Psoas muscle (tissue), 7 donors: ENCODE measurements at regions not wholly inside any gene's neighbourhood (a gene's known extent, or its start where the extent isn't known, plus 50 kb on each side); places are given as distances from the start of the nearest gene placed in this dataset.

Experiments used
- ATAC-seq, 4 donors: fragments of 200-7000 bp; cut with Tn5 transposase; one replicate each; pipeline ENCODE4 v1.9.1; 2020; ENCODE audit warnings: moderate library complexity in 3 of 4, mild to moderate bottlenecking in 2 of 4
- DNase-seq, 2 donors: peaks; one replicate each; pipeline ENCODE4 v3.0.0-alpha.2; 2020
- H3K27ac ChIP-seq: fragments of 200-600 bp; one replicate; pipeline ENCODE4 v1.8.0; 2022
- H3K27me3 ChIP-seq, 3 donors: fragments of 200-600 bp in 1 of 3; one replicate each; pipeline versions ENCODE4 v1.6.1 to v1.8.0; 2013 to 2022; ENCODE audit warnings: low read length in 2 of 3, mild to moderate bottlenecking in 2 of 3, moderate library complexity in 1 of 3; ENCODE audit not compliant: insufficient read depth in 3 of 3
- H3K36me3 ChIP-seq, 2 donors: fragments of 200-600 bp in 1 of 2; one replicate each; pipeline versions ENCODE4 v1.6.1 to v1.8.0; 2013 to 2022; ENCODE audit warnings: low read depth in 1 of 2, mild to moderate bottlenecking in 1 of 2, moderate library complexity in 1 of 2; ENCODE audit not compliant: insufficient read depth in 1 of 2
- H3K4me1 ChIP-seq: fragments of 200-600 bp; one replicate; pipeline ENCODE4 v1.8.0; 2022
- H3K4me3 ChIP-seq: fragments of 200-600 bp; one replicate; pipeline ENCODE4 v1.8.0; 2022; ENCODE audit warnings: mild to moderate bottlenecking
- H3K9me3 ChIP-seq: fragments of 200-600 bp; one replicate; pipeline ENCODE4 v1.8.0; 2022
- WGBS, 3 donors: extraction: QIAGEN DNeasy Blood & Tissue Kit; methylation state at CpG; one replicate each; pipeline versions ENCODE4 v1.1.6 to v1.1.7; 2013; 5-methylcytosine and 5-hydroxymethylcytosine counted together
- intact Hi-C, 2 donors: fragments of 100-400 bp; cut with DNase I; formaldehyde crosslinking; loops; one replicate each; pipeline versions ENCODE4 v1.11.0 to v1.14.2; 2022
- TF ChIP-seq, protein P1 (sequence below): fragments of 200-600 bp; IDR thresholded peaks from one replicate; pipeline ENCODE4 v1.8.0; 2022; ENCODE audit warnings: antibody characterized with exemption
- donor health status: healthy with polysubstance abuse.
- donor health status: DM: no; HTN: no; CAD: no; lungs with moderate emphysema.
- donor health status: Bipolar disorder and iron deficiency.
- donor health status: healthy.
- donor health status: DM: yes; HTN: yes; CAD: no.
- donor health status: DM: no; HTN: no; CAD: no.
- donor health status: DM: yes; HTN: yes; CAD: no.

DNA sequence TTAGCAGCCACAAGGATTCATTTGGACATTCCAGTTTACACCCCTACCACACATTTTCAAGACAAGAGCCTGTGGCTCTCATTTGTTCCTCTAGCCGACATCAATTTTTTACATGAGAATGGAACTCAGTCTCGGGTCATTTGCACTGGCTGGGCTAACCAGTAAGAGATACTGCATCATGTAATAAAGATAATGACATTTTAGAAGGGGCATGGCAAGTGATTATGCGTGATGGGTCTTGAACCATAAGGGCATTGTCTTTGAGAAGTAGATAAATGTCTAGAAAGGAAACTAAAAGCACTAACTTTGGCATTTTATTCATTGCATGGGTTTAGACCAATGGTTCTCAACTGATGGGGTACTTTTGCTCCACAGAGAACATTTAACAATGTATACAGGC is 146.0 kb upstream of the GRM7 start:
- intact Hi-C loops = no loop called here
- DNase-seq (no peak), ATAC-seq (no peak)
- Histone ChIP-seq H3K9me3 (no peaks in the 10 kb centered on the region), H3K36me3 (no peaks in the 10 kb centered on the region), H3K4me1 (no peaks in the 10 kb centered on the region), H3K4me3 (no peak overlapping the region), H3K27me3 (no peaks in the 10 kb centered on the region), H3K27ac (no peak overlapping the region)
- TF ChIP-seq, protein P1, sequence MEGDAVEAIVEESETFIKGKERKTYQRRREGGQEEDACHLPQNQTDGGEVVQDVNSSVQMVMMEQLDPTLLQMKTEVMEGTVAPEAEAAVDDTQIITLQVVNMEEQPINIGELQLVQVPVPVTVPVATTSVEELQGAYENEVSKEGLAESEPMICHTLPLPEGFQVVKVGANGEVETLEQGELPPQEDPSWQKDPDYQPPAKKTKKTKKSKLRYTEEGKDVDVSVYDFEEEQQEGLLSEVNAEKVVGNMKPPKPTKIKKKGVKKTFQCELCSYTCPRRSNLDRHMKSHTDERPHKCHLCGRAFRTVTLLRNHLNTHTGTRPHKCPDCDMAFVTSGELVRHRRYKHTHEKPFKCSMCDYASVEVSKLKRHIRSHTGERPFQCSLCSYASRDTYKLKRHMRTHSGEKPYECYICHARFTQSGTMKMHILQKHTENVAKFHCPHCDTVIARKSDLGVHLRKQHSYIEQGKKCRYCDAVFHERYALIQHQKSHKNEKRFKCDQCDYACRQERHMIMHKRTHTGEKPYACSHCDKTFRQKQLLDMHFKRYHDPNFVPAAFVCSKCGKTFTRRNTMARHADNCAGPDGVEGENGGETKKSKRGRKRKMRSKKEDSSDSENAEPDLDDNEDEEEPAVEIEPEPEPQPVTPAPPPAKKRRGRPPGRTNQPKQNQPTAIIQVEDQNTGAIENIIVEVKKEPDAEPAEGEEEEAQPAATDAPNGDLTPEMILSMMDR = no peak
- WGBS, 3 donors = 84 to 88% (median 86%) methylated on average over 3 of the region's 3 CpGs

DNA sequence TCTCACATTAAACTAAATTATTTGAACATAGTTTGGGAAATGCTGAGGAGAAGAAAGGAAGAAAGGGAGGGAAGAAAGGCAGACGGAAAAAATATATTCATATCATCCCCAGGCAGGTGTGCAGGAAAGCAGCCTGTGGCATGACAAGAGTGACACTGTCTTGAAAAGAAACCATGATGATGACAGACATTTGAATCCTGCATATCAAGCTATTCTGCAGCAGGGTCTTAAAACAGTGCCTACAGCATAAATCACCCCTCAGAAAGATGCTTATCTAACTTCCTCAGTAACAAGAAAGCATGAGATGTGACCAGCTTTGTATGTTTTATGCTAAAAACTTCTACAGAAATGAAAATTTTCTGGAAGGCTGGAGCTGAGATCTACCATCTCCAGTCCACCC is 144.5 kb upstream of the GRM7 start:
- Histone ChIP-seq H3K36me3 (no peaks in the 10 kb centered on the region), H3K27me3 (no peaks in the 10 kb centered on the region), H3K27ac (no peak overlapping the region), H3K4me1 (no peaks in the 10 kb centered on the region), H3K4me3 (no peak overlapping the region), H3K9me3 (no peaks in the 10 kb centered on the region)
- intact Hi-C loops = no loop called here
- 57 to 75% (median 65%) methylated on average over 1 of the region's 1 CpG for WGBS, 3 donors
- DNase-seq (no peak), ATAC-seq (no peak)
- TF ChIP-seq, protein P1 = no peak

- no peak overlapping the region for H3K4me3 ChIP-seq
- TF ChIP-seq, protein P1 = no peak
- ATAC-seq (no peak), DNase-seq (no peak)
- intact Hi-C loops = no loop called here
- H3K27ac ChIP-seq = no peak overlapping the region
- WGBS, 3 donors = 66 to 72% (median 68%) methylated on average over 6 of the region's 6 CpGs
- H3K9me3 ChIP-seq = no peaks in the 10 kb centered on the region
- H3K27me3 ChIP-seq = no peaks in the 10 kb centered on the region
- no peaks in the 10 kb centered on the region for H3K36me3 ChIP-seq
- no peaks in the 10 kb centered on the region for H3K4me1 ChIP-seq
These were observed 143.6 kb upstream of the GRM7 start for GRCh38 chr3:6717026-6717943.

GRCh38 chr3:6719999-6720398 is 140.9 kb upstream of the GRM7 start:
- Histone ChIP-seq H3K36me3 (no peaks in the 10 kb centered on the region), H3K4me3 (no peak overlapping the region), H3K27ac (no peak overlapping the region), H3K4me1 (no peaks in the 10 kb centered on the region), H3K27me3 (no peaks in the 10 kb centered on the region), H3K9me3 (no peaks in the 10 kb centered on the region)
- DNase-seq (no peak), ATAC-seq (no peak)
- intact Hi-C loops = no loop called here
- TF ChIP-seq, protein P1 = no peak

- Histone ChIP-seq H3K4me1 (no peaks in the 10 kb centered on the region), H3K4me3 (no peak overlapping the region), H3K27ac (no peak overlapping the region), H3K27me3 (no peaks in the 10 kb centered on the region), H3K9me3 (no peaks in the 10 kb centered on the region), H3K36me3 (no peaks in the 10 kb centered on the region)
- 84 to 89% (median 88%) methylated on average over 4 of the region's 4 CpGs for WGBS, 3 donors
- intact Hi-C loops = no loop called here
- ATAC-seq (no peak), DNase-seq (no peak)
- TF ChIP-seq, protein P1 = no peak
These were observed 139.4 kb upstream of the GRM7 start for GRCh38 chr3:6721491-6721890.
